Esophagus squamous epithelium (tissue), 4 donors: ENCODE measurements at regions not wholly inside any gene's neighbourhood (a gene's known extent, or its start where the extent isn't known, plus 50 kb on each side); places are given as distances from the start of the nearest gene placed in this dataset.

ENCODE experiments used
- POLR2A ChIP-seq, 4 donors: fragments of 450-650 bp; IDR thresholded peaks; one replicate each; pipeline ENCODE4 v1.6.1; 2017; ENCODE audit warnings: antibody characterized with exemption in 4 of 4, mild to moderate bottlenecking in 4 of 4, moderate library complexity in 3 of 4
- TF ChIP-seq, protein P1 (sequence below), 6 experiments: fragments of 450-650 bp in 4 of 6; fragments of 200-600 bp in 2 of 6; sonication (generic) in 2 of 6; IDR thresholded peaks; one replicate each; pipeline ENCODE4 v1.5.1; 2016 to 2019; ENCODE audit warnings: antibody characterized with exemption in 6 of 6, mild to moderate bottlenecking in 4 of 6, moderate library complexity in 4 of 6

- TF ChIP-seq, protein P1, sequence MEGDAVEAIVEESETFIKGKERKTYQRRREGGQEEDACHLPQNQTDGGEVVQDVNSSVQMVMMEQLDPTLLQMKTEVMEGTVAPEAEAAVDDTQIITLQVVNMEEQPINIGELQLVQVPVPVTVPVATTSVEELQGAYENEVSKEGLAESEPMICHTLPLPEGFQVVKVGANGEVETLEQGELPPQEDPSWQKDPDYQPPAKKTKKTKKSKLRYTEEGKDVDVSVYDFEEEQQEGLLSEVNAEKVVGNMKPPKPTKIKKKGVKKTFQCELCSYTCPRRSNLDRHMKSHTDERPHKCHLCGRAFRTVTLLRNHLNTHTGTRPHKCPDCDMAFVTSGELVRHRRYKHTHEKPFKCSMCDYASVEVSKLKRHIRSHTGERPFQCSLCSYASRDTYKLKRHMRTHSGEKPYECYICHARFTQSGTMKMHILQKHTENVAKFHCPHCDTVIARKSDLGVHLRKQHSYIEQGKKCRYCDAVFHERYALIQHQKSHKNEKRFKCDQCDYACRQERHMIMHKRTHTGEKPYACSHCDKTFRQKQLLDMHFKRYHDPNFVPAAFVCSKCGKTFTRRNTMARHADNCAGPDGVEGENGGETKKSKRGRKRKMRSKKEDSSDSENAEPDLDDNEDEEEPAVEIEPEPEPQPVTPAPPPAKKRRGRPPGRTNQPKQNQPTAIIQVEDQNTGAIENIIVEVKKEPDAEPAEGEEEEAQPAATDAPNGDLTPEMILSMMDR (IDR thresholded peaks at IDR 0.05) = no peak
- no peak for TF ChIP-seq POLR2A (IDR thresholded peaks at IDR 0.05)
These were observed 884.9 kb upstream of the MGAT4C start for GRCh38 chr12:87141091-87141490.
